ENCODE measurements at regions not wholly inside any gene's neighbourhood (a gene's known extent, or its start where the extent isn't known, plus 50 kb on each side); places are given as distances from the start of the nearest gene placed in this dataset.

GRCh38 chr5:145531038-145531734 is 304.0 kb downstream of the PRELID2 start:
- TF ChIP-seq ESRRG (CRISPR knock-in tag; IDR thresholded peaks at IDR 0.05) (no peak), ZFP3 (CRISPR knock-in tag; IDR thresholded peaks at IDR 0.05) (no peak), ISL1 (CRISPR knock-in tag; IDR thresholded peaks at IDR 0.05) (no peak), ARNTL (CRISPR knock-in tag; IDR thresholded peaks at IDR 0.05; ENCODE audit: borderline replicate concordance, low read depth) (no peak), OSR1 (CRISPR knock-in tag; IDR thresholded peaks at IDR 0.05) (no peak), SNAI2 (CRISPR knock-in tag; IDR thresholded peaks at IDR 0.05) (no peak), BACH2 (CRISPR knock-in tag; IDR thresholded peaks at IDR 0.05; ENCODE audit: borderline replicate concordance) (no peak), GLIS3 (CRISPR knock-in tag; IDR thresholded peaks at IDR 0.05) (no peak), POU6F1 (CRISPR knock-in tag; IDR thresholded peaks at IDR 0.05; ENCODE audit: borderline replicate concordance, low read depth) (no peak), ZC3H10 (CRISPR knock-in tag; IDR thresholded peaks at IDR 0.05) (no peak), ZFP30 (CRISPR knock-in tag; IDR thresholded peaks at IDR 0.05) (no peak), RARB (CRISPR knock-in tag; IDR thresholded peaks at IDR 0.05) (no peak), TSHZ2 (CRISPR knock-in tag; IDR thresholded peaks at IDR 0.05) (no peak), CSDC2 (CRISPR knock-in tag; IDR thresholded peaks at IDR 0.05) (no peak)
- TF ChIP-seq, protein P1, sequence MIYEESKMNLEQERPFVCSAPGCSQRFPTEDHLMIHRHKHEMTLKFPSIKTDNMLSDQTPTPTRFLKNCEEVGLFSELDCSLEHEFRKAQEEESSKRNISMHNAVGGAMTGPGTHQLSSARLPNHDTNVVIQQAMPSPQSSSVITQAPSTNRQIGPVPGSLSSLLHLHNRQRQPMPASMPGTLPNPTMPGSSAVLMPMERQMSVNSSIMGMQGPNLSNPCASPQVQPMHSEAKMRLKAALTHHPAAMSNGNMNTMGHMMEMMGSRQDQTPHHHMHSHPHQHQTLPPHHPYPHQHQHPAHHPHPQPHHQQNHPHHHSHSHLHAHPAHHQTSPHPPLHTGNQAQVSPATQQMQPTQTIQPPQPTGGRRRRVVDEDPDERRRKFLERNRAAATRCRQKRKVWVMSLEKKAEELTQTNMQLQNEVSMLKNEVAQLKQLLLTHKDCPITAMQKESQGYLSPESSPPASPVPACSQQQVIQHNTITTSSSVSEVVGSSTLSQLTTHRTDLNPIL (CRISPR knock-in tag; IDR thresholded peaks at IDR 0.05; ENCODE audit: low read depth), result no peak
- TF ChIP-seq, protein P2, sequence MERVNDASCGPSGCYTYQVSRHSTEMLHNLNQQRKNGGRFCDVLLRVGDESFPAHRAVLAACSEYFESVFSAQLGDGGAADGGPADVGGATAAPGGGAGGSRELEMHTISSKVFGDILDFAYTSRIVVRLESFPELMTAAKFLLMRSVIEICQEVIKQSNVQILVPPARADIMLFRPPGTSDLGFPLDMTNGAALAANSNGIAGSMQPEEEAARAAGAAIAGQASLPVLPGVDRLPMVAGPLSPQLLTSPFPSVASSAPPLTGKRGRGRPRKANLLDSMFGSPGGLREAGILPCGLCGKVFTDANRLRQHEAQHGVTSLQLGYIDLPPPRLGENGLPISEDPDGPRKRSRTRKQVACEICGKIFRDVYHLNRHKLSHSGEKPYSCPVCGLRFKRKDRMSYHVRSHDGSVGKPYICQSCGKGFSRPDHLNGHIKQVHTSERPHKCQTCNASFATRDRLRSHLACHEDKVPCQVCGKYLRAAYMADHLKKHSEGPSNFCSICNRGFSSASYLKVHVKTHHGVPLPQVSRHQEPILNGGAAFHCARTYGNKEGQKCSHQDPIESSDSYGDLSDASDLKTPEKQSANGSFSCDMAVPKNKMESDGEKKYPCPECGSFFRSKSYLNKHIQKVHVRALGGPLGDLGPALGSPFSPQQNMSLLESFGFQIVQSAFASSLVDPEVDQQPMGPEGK (CRISPR knock-in tag; IDR thresholded peaks at IDR 0.05; ENCODE audit: borderline replicate concordance), result no peak
- peak; percentile 99 for ATAC-seq

GRCh38 chr5:145521523-145521922 is 313.6 kb downstream of the PRELID2 start:
- no peak for ATAC-seq
- TF ChIP-seq ZFP30 (CRISPR knock-in tag; IDR thresholded peaks at IDR 0.05), result no peak

GRCh38 chr5:145521066-145521465 is 314.1 kb downstream of the PRELID2 start:
- ATAC-seq, result no peak
- TF ChIP-seq OSR1 (CRISPR knock-in tag; IDR thresholded peaks at IDR 0.05) (no peak), ZFP30 (CRISPR knock-in tag; IDR thresholded peaks at IDR 0.05) (no peak), ZNF565 (CRISPR knock-in tag; conservative IDR thresholded peaks at IDR 0.05; ENCODE audit: low read depth) (no peak), POU6F1 (CRISPR knock-in tag; IDR thresholded peaks at IDR 0.05; ENCODE audit: borderline replicate concordance, low read depth) (no peak), ZC3H10 (CRISPR knock-in tag; IDR thresholded peaks at IDR 0.05) (no peak), ZNF70 (CRISPR knock-in tag; IDR thresholded peaks at IDR 0.05) (no peak), ZNF8 (CRISPR knock-in tag; IDR thresholded peaks at IDR 0.05) (no peak), TOX (CRISPR knock-in tag; IDR thresholded peaks at IDR 0.05; ENCODE audit: borderline replicate concordance) (no peak), SNAI2 (CRISPR knock-in tag; IDR thresholded peaks at IDR 0.05) (no peak), RARB (CRISPR knock-in tag; IDR thresholded peaks at IDR 0.05) (no peak), GLIS3 (CRISPR knock-in tag; IDR thresholded peaks at IDR 0.05) (no peak)
- TF ChIP-seq, protein P2 (CRISPR knock-in tag; IDR thresholded peaks at IDR 0.05; ENCODE audit: borderline replicate concordance), result no peak
